HG03460 (cell line): ENCODE measurements at regions not wholly inside any gene's neighbourhood (a gene's known extent, or its start where the extent isn't known, plus 50 kb on each side); places are given as distances from the start of the nearest gene placed in this dataset.

Experiments used
- ATAC-seq: cut with Tn5 transposase; IDR thresholded peaks from one replicate; pipeline ENCODE4 v1.9.1; 2021; ENCODE audit not compliant: unreplicated experiment

DNA sequence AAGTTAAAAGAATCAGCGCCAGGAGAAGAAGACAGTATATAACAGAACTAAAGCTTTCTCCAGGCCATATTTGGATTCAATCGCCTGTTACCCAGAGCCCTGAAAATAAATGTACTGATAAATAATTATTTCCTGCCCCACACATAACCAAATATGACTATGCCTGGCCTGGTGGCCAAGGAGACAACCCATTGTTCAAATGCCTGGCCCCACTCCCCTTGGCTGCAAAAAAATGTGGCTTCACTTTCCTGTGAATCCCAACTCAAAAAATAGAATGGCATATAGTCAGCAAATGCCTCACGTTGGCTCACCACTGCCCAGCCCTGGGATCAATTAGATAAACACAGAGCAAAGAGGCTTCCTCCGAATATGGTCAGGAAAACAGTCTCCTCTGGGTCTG is 472.1 kb downstream of the BCL11B start:
- no peak for ATAC-seq

DNA sequence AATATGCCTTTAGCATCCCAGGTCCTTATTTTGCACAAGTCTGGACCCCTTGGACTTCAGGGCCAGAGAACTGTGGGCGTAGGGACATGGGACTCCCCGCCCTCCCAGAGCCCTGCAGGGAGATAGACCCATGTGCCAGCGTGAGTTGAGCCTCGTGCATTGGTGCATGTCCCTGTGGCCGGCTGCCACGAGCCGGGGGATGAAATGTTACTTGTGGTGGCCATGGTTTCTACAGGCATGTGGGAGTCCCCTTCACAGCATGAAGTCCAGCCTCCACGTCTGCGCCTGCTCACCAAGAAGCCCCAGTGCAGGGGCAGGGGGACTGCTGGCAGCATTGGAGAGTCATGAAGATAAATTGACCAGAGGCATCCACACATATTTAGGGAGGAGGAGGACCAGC is 470.0 kb downstream of the BCL11B start:
- ATAC-seq, result no peak

DNA sequence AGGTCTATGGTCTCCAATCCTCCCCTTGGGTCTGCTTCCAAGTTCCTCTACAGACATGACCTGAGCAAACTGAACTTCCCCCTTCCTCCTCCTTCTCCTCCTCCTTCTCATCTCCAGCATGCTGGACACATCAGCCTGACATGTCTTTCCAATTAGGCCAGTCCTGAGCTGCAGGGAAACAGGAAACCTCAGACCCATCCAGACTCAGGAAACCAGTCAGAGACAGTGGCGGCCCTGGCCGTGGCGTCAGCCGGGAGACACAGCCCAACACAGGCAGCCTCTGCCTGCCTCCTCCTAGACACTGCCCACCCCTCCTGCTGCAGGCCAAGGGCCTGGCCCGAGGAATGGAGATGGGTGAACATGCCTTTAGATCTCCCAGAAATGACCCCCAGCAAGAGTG is 468.8 kb downstream of the BCL11B start:
- no peak for ATAC-seq

DNA sequence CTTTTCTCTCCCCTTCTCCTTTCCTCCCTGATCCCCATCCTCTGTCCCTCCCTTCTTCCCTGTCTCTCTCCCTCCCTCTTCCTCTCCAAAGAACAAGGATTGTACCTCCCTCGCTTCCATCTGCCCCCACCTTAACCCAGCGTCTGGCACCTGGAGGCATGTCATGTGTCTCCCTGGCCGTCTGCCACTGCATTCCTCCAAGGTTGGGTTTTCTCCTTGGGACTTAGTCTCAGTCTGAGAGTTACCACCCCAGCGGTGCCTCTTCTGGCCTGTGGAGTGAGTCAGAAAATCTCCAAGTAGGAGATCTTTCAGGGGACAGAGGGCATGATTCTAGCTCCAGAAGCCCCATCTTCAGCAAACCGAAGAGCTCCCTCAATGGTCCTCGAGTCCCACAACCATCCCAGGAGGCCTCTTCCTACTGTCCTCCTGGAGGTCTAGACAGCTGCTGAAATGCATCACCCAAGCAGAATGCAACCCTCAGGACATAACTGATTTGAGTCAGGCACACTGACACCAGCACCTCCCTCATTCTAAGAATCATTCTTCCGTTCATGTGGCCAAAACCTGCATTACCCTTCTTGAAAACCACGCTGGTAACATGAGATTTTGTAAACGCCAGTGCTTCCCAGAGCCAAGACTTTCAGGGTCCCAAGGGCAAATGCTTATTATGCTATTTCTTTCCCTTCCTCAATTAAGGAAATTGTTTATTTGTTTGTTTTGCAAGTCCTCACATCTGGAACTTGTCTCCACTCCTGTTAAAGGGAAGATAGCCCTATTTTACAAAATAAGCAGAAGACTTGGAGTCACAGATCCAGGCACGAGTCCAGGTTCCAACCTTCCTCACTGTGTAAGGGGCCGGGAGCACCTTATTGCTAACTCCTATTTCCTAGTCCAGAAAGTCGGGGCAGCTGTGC is 463.2 kb downstream of the BCL11B start:
- ATAC-seq, result no peak

DNA sequence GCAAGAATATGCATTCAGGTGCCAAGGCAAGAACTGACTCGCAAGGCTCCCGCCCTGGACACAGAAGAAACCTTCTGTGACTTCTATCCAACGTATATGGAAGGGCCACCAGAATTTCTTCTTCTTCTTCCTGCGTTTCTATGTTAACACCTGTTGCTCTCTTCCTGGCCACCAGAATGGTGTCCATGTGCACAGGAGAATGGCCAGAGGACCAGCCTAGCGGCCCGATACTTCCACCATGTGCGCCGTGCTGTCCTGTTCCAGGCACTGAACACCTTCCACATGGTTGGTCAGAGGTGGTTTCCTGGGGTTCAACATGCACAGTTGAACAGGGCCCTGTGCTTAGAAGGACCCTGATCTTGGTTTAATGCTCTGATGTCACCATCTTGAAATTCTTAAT is 455.8 kb downstream of the BCL11B start:
- ATAC-seq, result no peak

DNA sequence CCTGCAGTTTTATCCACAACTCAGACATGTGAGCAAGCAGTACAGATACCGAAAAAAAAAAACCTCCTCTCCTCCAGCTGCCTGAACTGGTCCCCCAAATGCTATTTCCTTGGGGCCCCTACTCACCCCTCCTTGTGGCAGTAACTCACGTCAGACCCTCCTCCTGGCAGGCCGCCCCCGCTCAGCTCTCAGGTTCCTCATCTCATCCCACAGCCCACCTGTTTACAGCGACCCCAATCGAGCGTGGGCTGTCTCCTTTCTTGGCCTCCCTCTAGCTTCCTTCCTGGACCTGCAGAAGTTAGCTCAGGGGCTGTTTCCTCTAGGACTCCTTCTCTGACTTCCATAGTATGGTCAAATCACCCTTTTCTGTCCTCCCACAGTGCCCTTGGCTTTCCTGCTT is 455.3 kb downstream of the BCL11B start:
- ATAC-seq, result no peak

DNA sequence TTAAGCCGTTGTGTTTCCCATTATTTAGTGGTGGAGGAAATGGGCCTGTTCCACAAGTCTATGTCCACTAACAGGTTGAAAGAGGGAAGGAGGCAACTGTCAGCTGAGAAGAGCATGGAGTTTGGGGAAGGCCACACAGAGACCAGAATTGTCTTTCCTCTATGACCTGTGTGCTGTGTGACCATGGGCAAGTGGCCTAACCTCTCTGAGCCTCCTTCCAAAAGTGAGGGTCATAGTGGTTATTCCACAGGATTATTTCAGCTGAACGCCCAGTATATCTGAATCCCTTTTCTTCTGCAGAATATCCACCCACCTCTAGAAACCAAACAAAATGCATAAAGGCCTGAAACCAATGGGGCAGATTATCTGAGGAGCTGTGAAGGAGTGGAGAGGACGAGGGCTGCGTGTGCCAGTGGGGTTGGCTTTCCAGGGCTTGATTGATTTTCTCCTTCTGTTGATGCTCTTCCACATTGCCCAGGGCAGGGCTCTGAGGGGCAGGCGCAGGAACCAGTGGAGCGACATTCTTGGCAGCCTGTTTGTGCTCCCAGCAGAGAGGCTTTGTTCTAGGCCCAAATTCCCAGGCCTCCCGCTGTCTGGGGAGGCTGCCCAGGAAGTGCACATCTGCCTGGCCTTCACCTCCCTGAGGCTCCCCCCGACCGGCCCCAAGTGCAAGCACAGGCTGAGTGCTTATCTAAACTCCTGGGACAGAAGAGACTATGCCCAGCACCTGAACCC is 452.7 kb downstream of the BCL11B start:
- ATAC-seq, result no peak

DNA sequence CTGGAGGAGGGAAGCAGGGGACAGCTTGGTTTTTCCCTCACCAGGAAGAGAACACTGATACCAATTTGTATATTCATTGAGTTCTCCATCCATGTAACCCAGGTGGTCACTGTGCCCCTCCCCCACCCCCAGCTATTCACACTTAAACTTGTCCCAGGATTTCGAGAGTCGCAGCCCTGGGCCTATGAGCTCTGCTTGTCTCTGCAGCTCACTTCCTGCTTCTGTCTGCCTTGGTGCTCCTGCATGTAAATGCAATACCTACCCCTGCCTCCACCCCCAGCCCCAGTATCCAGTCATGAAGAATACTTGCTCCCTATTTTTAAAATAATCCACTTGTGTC is 452.2 kb downstream of the BCL11B start:
- no peak for ATAC-seq

DNA sequence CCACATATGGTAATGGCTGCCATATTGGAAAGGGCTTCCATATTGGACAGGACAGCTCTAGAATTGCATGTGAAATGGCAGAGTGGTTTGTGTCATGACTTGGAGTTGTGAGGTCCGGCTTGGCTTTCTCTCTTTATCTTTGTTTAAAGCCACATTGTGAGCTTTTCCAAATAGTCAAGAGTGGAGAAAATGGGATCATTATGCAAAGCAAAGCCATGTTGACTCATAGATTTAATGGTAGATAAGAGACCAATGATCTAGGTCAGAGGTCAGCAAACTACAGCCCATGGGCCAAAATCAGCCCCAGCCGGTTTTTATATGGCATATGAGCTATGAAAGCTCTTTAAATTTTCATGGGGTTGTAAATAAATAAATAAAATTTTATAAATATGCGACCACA is 449.1 kb downstream of the BCL11B start:
- no peak for ATAC-seq

DNA sequence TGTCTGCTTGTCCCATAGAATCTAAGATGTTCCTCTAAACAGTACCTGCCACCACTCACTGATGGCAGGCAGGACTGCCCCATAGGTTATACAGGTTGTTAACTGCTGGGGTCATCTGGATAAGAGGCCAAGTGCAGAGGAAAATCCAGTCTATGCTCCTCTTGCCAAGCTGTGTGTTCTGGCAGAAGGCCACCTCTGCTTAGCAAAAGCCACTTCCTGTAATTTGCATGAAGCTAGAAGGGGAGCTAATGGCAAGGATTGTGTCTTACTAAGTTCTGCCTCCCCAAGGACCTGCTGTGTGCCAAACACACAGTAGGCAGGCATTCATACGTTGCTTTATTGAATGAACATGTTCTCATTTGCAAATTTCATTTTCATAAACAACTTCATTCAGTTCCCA is 445.4 kb downstream of the BCL11B start:
- ATAC-seq, result no peak

DNA sequence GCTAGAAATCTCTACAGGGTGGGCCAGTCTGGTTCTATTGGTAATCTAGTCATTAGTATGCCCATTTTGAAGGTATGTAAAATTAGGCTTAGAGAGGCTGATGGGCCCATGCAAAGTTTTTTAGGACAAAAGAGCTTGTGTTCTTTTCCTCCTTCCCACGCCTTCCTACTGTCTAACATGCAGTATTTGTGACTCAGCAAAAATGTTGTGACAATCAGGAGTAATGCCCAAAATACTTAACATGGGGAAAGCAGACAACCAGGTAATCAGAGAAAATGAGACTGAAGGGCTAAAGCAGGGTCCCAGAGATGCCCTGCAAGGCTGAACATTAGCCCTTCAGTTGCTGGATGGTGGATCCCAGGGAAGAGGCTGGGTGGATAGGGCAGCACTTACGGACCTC is 437.9 kb downstream of the BCL11B start:
- ATAC-seq, result no peak

DNA sequence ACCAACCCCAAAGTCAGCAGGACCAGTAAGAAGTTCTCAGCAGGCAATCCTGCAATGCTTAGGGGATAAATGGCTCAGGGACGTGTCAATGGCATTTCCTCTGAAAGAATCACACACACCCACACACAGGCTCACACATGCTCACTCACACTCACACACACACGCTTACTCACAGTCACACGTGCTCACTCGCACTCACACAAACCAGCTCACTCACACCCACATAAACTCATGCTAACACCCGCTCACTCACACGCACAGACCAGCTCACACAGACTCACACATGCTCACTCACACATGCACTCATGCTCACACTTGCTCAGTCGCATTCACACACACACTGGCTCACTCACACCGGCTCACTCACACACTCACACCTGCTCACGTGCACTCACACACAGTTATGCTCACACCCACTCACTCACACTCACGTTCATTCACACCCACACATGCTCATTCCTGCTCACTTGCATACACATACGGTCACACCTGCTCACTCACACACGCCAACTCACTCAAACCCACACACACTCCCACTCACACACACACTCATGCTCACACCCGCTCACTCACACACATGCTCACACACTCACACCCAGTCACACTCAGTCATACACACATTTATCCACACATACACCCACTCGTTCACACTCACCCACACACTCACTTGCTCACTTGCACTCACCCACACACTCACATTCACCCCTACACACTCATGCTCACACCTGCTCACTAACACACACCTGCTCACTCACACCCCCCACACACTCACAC is 436.8 kb downstream of the BCL11B start:
- ATAC-seq, result no peak

DNA sequence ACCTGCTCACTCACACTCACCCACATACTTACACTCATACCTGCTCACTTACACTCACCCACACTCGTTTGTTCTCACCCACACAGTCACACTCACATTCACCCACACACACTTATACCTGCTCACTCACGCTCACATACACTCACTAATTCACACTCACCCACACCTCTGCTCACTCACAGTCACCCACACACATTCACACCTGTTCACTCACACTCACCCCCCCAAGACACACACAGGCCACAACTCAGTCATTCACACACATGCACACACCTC is 436.2 kb downstream of the BCL11B start:
- no peak for ATAC-seq

DNA sequence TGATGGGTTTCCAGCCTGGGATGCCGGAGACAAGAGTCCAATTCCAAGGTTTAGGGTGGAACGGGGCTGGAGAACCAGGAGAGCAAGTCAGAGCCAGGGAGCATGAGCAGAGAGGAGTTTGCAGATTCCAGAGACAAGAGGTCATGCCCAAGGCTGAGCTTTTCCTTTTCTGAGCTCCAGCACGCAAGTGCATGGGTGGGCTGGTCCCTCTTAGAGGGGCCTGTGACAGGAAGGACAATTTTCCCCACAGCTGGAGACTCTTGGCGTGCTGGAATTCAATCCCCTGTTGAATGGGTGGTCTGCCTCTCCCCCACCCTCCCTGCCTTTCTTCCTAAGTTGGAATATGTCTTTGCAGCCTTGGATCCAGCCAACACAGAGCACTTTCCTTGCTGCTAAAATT is 431.9 kb downstream of the BCL11B start:
- no peak for ATAC-seq

DNA sequence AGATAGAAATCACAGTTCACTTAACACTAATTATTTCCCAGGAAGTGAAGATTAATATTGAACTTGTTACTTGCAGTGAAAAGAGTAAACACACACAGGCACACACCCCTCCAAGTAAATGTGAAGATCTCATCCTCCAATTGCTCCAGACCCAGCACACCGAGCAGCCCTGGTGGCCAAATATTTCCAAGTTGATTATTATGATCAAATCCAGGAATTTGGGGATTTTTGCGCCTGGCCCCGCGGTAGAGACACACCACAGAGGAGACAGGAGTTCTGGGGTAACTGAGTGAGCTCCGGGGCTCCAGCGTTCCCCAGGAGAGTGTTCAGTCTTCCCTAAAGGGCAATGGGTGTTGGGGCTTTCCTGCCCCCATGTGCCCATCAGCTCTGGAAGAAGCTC is 431.5 kb downstream of the BCL11B start:
- ATAC-seq, result no peak

DNA sequence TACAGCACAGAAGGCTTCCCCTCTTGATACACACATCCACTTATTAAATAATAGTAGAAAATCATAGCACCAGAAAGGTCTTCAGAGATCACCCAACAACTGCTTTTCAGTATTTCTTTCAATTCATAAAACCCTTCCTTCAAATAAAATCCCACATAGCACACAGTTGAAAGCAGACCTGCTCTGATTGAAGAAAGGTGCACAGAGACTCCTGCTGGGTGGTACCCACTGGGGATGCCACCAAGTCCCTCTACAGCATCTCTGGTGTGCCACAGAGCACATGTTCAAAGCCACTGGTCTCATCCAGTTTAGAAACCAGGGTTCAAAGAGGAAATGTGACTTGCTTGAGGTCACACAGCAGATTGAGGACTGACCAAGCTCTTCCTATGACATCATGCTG is 427.5 kb downstream of the BCL11B start:
- ATAC-seq, result no peak

DNA sequence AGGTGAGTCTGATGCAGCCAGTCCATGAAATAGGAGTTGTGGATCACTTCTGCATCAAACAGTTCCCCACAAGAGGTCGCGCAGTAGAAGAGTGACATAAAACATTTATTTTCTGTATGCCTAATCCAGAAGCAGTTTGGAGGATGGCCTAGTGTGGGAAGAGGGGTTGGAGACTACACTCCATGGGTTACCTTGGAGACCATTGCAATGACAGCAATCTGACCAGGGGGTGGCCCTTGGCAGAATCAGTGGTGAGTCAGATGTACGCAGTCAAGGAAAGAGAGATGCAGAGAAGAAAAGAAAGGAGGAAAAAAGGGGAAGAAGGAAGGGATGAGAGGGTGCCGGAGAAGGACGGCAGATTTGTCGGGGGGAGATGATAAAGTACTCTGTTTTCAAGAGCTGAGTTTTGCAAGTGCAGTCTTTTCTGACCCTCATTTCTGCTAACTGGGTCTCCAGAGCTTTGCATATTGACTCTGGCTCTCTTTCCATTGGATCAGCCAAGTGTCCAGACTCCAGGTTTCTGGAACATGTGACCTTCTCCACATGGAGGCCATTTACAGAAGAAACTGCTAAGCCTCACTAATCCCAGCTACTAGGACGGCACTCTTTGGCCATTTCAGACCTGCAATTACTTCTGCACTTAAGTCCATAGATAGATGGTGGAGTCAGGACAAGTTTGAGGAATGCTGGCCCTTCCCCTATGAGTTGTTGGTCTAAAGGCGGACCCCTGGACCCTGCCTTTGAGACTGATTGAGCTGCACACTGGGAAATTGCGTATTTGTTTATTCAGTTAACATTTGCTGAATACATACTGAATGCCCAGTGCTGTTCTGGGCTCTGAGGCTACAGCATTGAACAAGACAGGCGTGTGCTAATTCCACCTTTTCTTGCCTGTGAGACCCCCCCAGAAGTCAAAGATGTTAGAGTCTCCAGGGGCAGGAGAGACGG is 424.2 kb downstream of the BCL11B start:
- ATAC-seq, result no peak

DNA sequence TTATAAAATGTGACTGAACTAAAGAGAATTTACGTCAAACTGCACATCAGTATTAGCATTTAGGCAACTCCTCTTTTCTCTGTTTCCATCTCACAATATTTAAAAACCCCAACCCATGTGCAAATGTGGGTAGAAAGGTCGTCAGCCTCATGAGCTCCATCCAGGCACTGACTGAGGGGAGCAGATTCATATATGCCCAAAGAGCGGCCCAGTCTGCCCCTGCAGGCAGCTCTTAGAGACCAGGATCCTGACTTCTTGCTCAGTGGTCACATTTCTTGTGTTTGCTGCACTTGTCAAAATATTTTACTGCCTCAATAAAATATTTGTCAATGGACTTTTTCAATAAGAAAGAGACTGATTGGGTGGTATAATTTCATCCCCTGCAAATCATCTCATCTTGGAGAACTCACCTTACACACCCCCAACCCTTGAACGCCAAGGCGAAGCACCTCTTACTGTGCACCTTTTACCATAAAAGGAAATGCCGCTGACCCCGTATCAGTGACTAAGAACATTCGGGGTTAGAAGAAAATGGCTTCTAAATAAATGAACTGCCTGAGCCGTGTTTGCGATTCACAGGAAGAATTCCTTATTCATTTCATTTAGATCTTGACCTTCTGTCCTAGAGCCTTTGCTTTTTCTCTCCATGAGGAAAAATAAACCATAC is 418.8 kb downstream of the BCL11B start:
- no peak for ATAC-seq

DNA sequence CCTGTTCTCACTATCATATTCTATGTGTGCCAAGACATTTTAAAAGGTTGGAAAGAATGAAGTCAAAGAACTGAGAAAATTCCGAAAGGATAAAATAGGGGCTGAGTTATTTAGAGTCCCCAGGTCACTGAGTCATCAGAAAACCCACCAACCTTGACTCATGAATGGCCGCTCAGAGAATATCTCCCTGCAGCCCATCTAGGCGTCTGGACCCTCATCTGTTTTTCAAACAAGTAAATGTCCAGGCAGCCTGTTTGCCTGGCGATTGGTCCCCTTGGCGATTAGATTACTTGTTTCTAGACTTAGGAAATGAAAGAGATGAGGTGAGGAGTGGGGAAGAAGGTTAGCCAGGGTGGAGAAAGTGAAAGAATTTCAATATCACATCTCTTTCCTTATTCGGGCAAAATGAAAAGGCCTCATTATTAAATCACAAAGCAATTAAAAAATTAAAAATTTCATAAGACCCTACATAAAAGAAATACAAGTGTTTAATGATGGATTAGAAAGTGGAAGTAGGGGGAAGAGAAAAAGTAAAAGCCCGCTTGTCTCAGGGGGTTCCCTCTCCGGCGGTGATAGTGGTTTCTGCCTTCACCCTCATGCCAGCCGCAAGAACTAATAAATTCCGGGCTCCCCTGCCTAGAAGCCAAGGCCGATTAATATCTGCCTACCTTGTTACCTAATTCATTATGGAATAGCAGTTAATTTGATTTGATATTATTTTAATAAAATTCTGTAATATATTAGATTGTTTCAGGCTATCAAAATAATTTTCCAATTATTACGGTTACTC is 415.9 kb downstream of the BCL11B start:
- no peak for ATAC-seq

DNA sequence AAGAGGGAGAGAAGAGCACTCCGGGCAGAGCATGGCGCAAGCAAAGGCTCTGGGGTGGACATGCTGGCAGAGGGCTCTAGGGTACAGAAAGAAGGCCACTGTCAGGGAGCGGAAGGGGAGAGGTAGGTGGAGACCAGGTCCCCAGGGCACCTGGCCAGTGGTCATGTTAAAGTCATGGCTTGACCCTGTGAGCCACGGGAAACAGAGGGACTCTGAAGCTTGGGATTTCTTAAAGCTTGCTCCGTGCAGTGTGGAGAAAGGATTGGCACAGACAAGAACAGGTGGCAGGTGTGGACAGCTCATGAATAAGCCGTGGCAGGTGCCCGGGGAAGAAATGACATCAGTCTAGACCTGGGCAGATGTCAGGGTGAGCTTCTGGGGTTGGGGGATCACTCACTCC is 413.8 kb downstream of the BCL11B start:
- no peak for ATAC-seq
